ENCODE measurements at regions not wholly inside any gene's neighbourhood (a gene's known extent, or its start where the extent isn't known, plus 50 kb on each side); places are given as distances from the start of the nearest gene placed in this dataset.
A peak's percentile ranks its signal among the peaks of the same experiment; 100 is the strongest.

- DNase-seq (ENCODE audit: low spot score): no peak
Measured at GRCh38 chr4:161225327-161225726, 938.5 kb downstream of the FSTL5 start.

GRCh38 chr4:161222889-161223288 lies 940.9 kb downstream of the FSTL5 start:
- no peak for DNase-seq (ENCODE audit: low spot score)

- DNase-seq (ENCODE audit: low spot score): no peak
Measured at GRCh38 chr4:161208564-161208963, 955.2 kb downstream of the FSTL5 start.

- DNase-seq (ENCODE audit: low spot score): no peak
Measured at GRCh38 chr4:161206528-161207080, 957.2 kb downstream of the FSTL5 start.

GRCh38 chr4:161203865-161204264 lies 959.9 kb downstream of the FSTL5 start:
- DNase-seq (ENCODE audit: low spot score): no peak

- DNase-seq (ENCODE audit: low spot score): no peak
Measured at GRCh38 chr4:161197912-161198311, 965.9 kb downstream of the FSTL5 start.

GRCh38 chr4:161197474-161197873 lies 966.3 kb downstream of the FSTL5 start:
- DNase-seq (ENCODE audit: low spot score): no peak

GRCh38 chr4:161189286-161190134 lies 974.3 kb downstream of the FSTL5 start:
- peak; percentile 77 for DNase-seq (ENCODE audit: low spot score)

GRCh38 chr4:161188578-161188977 lies 975.2 kb downstream of the FSTL5 start:
- no peak for DNase-seq (ENCODE audit: low spot score)

GRCh38 chr4:161187569-161187968 lies 976.2 kb downstream of the FSTL5 start:
- DNase-seq (ENCODE audit: low spot score): no peak

GRCh38 chr4:161186750-161187149 lies 977.0 kb downstream of the FSTL5 start:
- no peak for DNase-seq (ENCODE audit: low spot score)

GRCh38 chr4:161186012-161186411 lies 977.8 kb downstream of the FSTL5 start:
- no peak for DNase-seq (ENCODE audit: low spot score)

- DNase-seq (ENCODE audit: low spot score): no peak
Measured at GRCh38 chr4:161183729-161184128, 980.1 kb downstream of the FSTL5 start.

GRCh38 chr4:161182913-161183312 lies 980.9 kb downstream of the FSTL5 start:
- no peak for DNase-seq (ENCODE audit: low spot score)

GRCh38 chr4:161178310-161178709 lies 985.5 kb downstream of the FSTL5 start:
- no peak for DNase-seq (ENCODE audit: low spot score)

- no peak for DNase-seq (ENCODE audit: low spot score)
Measured at GRCh38 chr4:161172396-161173026, 991.3 kb downstream of the FSTL5 start.

- peak; percentile 25 for DNase-seq (ENCODE audit: low spot score)
Measured at GRCh38 chr4:161167539-161167938, 996.3 kb downstream of the FSTL5 start.

- no peak for DNase-seq (ENCODE audit: low spot score)
Measured at GRCh38 chr4:161160718-161161117, 1003.1 kb downstream of the FSTL5 start.

GRCh38 chr4:161148051-161148450 lies 1015.7 kb downstream of the FSTL5 start:
- no peak for DNase-seq (ENCODE audit: low spot score)

- DNase-seq (ENCODE audit: low spot score): no peak
Measured at GRCh38 chr4:161143375-161143774, 1020.4 kb downstream of the FSTL5 start.

- DNase-seq (ENCODE audit: low spot score): no peak
Measured at GRCh38 chr4:161134795-161135194, 1029.0 kb downstream of the FSTL5 start.

GRCh38 chr4:161133586-161134276 lies 1030.1 kb downstream of the FSTL5 start:
- no peak for DNase-seq (ENCODE audit: low spot score)
